LNCaP clone FGC (cell line): ENCODE measurements at regions not wholly inside any gene's neighbourhood (a gene's known extent, or its start where the extent isn't known, plus 50 kb on each side); places are given as distances from the start of the nearest gene placed in this dataset.

Experiments
- DNase-seq: peaks from one replicate; pipeline ENCODE4 v3.0.0-alpha.2; 2011; ENCODE audit warnings: low read depth
- H3K4me3 ChIP-seq: 2 replicates; pipeline ENCODE4 v1.5.1; 2011; ENCODE audit warnings: mild to moderate bottlenecking, low read depth, low read length, control low read depth
- TF ChIP-seq, protein P1 (sequence below): IDR thresholded peaks from 2 replicates; pipeline ENCODE4 v1.5.1; 2012; ENCODE audit warnings: mild to moderate bottlenecking; ENCODE audit not compliant: control insufficient read depth, insufficient read depth; ENCODE audit errors: extremely low read depth

DNA sequence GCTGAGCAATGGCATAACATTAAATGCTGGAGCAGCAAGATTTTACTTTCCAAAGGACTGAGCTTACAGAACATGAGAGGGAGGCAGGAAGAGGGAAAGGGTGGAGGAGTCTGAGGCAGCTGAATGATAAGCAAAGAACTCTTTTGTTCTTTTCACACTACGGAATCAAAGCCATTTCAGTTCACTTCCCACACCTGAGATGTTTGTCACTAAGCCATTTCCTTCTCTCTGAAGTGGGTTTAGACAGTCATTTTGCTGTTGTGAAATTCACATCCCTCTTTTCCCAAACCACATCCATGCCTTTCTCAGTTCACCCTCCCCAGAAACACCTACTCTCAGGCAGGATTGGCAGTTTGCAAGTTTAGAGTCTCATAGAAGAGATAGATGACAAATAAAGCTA is 267.9 kb downstream of the ADGRG6 start:
- no peak overlapping the region for H3K4me3 ChIP-seq
- TF ChIP-seq, protein P1, sequence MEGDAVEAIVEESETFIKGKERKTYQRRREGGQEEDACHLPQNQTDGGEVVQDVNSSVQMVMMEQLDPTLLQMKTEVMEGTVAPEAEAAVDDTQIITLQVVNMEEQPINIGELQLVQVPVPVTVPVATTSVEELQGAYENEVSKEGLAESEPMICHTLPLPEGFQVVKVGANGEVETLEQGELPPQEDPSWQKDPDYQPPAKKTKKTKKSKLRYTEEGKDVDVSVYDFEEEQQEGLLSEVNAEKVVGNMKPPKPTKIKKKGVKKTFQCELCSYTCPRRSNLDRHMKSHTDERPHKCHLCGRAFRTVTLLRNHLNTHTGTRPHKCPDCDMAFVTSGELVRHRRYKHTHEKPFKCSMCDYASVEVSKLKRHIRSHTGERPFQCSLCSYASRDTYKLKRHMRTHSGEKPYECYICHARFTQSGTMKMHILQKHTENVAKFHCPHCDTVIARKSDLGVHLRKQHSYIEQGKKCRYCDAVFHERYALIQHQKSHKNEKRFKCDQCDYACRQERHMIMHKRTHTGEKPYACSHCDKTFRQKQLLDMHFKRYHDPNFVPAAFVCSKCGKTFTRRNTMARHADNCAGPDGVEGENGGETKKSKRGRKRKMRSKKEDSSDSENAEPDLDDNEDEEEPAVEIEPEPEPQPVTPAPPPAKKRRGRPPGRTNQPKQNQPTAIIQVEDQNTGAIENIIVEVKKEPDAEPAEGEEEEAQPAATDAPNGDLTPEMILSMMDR: no peak
- DNase-seq: no peak

DNA sequence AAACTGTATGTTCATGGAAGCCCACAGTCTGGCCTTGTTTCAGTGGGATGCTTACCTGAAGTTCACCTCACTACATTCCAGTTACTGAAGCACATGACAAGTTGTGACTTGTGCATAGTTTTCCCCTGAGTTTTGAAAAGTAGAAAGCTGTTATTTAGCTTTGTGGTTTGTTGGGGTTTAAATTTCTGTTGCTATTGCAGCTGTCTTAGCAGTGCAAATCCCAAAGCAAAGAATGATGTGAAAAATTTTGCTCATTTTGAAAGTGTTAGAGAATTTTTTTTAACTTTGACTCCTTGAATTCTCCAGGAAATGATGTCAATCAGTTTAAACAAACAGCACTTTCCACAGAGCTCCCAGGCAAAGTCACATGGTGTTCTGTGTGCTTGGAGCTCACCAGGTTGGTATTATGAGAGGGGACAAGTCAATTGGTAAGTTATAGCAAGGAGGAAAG is 268.4 kb downstream of the ADGRG6 start:
- DNase-seq: peak; percentile 39
- no peak overlapping the region for H3K4me3 ChIP-seq
- TF ChIP-seq, protein P1: no peak

DNA sequence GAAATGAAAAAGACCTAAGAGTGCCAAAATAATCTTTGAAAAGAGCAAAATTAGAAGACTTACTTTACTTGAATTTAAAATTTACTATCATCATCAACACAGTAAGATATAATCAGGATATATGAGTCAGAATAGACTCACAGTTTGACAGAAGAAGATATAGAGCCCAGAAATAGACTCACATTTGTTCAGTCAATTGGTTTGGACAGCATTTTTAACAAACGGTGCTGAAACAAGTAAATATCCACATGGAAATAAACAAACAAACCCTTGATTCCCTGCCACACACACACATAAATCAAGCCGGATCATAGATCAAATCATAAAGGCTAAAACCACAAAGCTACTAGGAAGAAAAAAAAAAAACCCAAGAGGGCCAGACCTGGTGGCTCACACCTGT is 291.1 kb downstream of the ADGRG6 start:
- TF ChIP-seq, protein P1: no peak
- no peak overlapping the region for H3K4me3 ChIP-seq
- peak; percentile 85 for DNase-seq

DNA sequence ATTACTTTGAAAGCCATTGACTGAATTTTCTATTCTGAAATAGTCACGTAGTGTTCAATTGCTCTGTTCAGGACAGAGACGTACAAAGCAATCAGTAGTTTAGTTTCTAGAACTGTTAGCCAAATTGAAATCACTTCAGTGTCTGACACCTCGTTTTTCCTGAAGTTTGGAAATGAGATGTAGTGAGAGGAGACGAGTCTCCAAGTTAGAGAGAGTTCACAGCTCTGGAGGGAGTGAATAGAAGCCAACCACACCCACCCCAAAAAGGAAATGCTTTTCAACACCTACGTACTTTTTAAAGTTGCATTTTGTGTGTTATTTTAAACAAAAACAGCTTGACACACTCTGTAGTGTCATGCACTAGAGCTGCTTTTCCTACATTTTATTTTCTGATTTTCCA is 296.0 kb downstream of the ADGRG6 start:
- TF ChIP-seq, protein P1: no peak
- DNase-seq: no peak
- no peak overlapping the region for H3K4me3 ChIP-seq

DNA sequence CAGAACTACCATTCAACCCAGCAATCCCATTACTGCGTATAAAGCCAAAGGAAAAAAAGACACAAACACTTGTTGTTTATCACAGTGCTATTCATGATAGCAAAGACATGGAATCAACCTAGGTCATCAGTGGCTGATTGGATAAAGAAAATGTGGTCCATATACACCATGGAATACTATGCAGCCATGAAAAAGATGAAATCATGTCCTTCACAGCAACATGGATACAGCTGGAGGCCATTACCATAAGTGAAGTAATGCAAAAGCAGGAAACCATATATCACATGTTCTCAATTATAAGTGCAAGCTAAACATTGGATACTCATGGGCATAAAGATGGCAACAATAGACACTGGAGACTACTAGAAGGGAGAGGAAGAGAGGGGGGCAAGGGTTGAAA is 299.6 kb downstream of the ADGRG6 start:
- TF ChIP-seq, protein P1: no peak
- no peak for DNase-seq
- H3K4me3 ChIP-seq: no peak overlapping the region

DNA sequence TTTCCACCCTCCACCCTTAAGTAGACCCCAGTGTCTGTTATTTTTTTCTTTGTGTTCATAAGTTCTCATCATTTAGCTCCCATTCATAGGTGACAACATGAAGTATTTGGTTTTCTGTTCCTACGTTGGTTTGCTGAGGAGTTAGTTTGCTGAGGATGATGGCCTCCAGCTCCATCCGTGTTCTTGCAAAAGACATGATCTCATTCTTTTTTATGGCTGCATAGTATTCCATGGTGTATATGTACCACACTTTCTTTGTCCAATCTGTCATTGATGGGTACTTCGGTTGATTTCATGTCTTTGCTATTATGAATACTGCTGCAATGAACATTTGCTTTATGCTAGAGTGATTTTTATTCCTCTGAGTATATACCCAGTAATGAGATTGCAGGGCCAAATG is 301.2 kb downstream of the ADGRG6 start:
- H3K4me3 ChIP-seq: no peak overlapping the region
- DNase-seq: no peak
- TF ChIP-seq, protein P1: no peak

DNA sequence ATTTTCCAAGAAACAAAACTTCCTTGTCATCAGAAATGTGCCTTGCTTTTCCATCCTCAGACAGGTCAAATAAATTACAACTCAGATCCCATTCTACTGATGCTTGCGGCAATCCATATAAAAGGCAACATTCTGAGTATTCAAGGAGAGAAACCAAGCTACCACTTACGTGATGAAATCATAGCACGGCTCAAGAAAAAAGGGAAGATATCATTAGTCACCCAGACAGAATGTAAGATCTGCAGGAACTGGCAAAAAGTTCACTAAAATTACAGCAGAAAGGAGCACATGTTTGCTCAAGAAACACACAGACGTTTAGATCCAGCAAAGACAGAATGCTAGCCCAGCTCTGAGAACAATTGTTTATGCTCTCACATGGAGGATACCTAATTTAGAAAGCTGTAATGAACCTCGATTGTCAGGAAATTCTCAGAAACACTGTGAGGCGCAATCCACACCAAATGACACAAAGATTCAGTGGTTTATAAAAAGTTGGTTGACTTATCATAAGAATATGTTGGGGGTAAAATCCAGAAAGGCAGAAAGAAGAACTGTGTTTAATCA is 304.2 kb downstream of the ADGRG6 start:
- TF ChIP-seq, protein P1: no peak
- no peak for DNase-seq
- H3K4me3 ChIP-seq: no peak overlapping the region
